Right lobe of liver (tissue), 6 donors: ENCODE measurements at regions not wholly inside any gene's neighbourhood (a gene's known extent, or its start where the extent isn't known, plus 50 kb on each side); places are given as distances from the start of the nearest gene placed in this dataset.
A peak's percentile ranks its signal among the peaks of the same experiment; 100 is the strongest.

Source experiments
- ATAC-seq, 4 donors: fragments of 200-7000 bp; cut with Tn5 transposase; one replicate each; pipeline ENCODE4 v1.9.1; 2020; ENCODE audit warnings: mild to moderate bottlenecking in 4 of 4, moderate library complexity in 4 of 4
- DNase-seq, 3 donors: peaks; one replicate each; pipeline ENCODE4 v3.0.0-alpha.2; 2020
- H3K27ac ChIP-seq, 3 donors: fragments of 200-600 bp; one replicate each; pipeline ENCODE4 v1.8.0; 2022
- H3K27me3 ChIP-seq, 2 donors: fragments of 200-600 bp; one replicate each; pipeline ENCODE4 v1.8.0; 2022
- H3K36me3 ChIP-seq, 4 donors: fragments of 200-600 bp; sonication (generic) in 1 of 4; one replicate each; pipeline versions ENCODE4 v1.5.1 to v1.8.0; 2017 to 2022; ENCODE audit warnings: control low read depth in 1 of 4
- H3K4me1 ChIP-seq, 4 donors: fragments of 200-600 bp; sonication (generic) in 1 of 4; one replicate each; pipeline versions ENCODE4 v1.5.1 to v1.8.0; 2017 to 2022; ENCODE audit warnings: control low read depth in 1 of 4
- H3K4me3 ChIP-seq, 3 donors: fragments of 200-600 bp; one replicate each; pipeline ENCODE4 v1.8.0; 2022
- H3K9me3 ChIP-seq, 4 donors: fragments of 200-600 bp; sonication (generic) in 1 of 4; one replicate each; pipeline versions ENCODE4 v1.5.1 to v1.8.0; 2017 to 2022; ENCODE audit warnings: control low read depth in 1 of 4
- POLR2A ChIP-seq: fragments of 450-650 bp; IDR thresholded peaks from one replicate; pipeline ENCODE4 v1.6.1; 2017; ENCODE audit warnings: antibody characterized with exemption, mild to moderate bottlenecking
- WGBS: methylation state at CpG from one replicate; pipeline ENCODE4 v1.1.6; 2018; ENCODE audit warnings: low coverage, low lambda C conversion rate; ENCODE audit not compliant: insufficient coverage; ENCODE audit errors: missing lambda C conversion rate; 5-methylcytosine and 5-hydroxymethylcytosine counted together
- intact Hi-C, 2 donors: fragments of 100-400 bp; cut with DNase I; formaldehyde crosslinking; loops; one replicate each; pipeline versions ENCODE4 v1.11.2 to v1.14.1; 2022
- TF ChIP-seq, protein P1 (sequence below), 4 donors: fragments of 200-600 bp in 3 of 4; fragments of 450-650 bp in 1 of 4; IDR thresholded peaks; one replicate each; pipeline versions ENCODE4 v1.5.1 to v1.8.0; 2016 to 2022; ENCODE audit warnings: antibody characterized with exemption in 4 of 4, mild to moderate bottlenecking in 2 of 4
- donor health status: DM: no; HTN: yes; CAD: no.
- donor health status: DM: no; HTN: no; CAD: no.
- donor health status: DM: no; HTN: no; CAD: no.
- donor health status: DM: no; HTN: yes; CAD: no.
- donor health status: DM: no; HTN: yes; CAD: no.

DNA sequence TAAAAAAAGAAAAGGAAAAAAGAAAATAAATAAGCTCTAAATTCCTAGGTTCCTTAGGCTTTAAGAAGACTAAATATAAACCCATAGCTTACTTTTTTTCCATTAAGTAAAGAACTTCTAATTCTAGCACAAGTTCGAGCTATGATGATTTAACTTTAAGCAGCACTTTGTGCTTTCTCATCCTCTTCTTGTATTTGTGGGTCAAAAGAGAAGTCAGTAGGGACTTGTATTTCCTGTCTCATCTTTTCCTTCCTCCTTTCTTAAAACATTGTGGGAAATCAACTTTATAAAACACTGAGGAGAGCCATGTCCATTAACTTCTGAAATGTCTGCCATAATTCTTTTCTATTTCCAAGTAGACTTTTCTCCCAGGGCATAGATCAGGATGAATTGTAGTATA is 637.7 kb upstream of the CITED2 start:
- H3K36me3 ChIP-seq: no peaks in the 10 kb centered on the region
- WGBS: 59% methylated on average over 1 of the region's 1 CpG
- peaks cover 0 to 30% (median 9%) of the 10 kb centered on the region in 4 donors for H3K4me1 ChIP-seq
- H3K27me3 ChIP-seq: no peaks in the 10 kb centered on the region
- peak overlapping the region in 1 of 3 donors; percentile 11 for H3K27ac ChIP-seq
- no peak for DNase-seq
- H3K4me3 ChIP-seq: no peak overlapping the region
- ATAC-seq: no peak
- intact Hi-C loops: no loop called here
- TF ChIP-seq, protein P1, sequence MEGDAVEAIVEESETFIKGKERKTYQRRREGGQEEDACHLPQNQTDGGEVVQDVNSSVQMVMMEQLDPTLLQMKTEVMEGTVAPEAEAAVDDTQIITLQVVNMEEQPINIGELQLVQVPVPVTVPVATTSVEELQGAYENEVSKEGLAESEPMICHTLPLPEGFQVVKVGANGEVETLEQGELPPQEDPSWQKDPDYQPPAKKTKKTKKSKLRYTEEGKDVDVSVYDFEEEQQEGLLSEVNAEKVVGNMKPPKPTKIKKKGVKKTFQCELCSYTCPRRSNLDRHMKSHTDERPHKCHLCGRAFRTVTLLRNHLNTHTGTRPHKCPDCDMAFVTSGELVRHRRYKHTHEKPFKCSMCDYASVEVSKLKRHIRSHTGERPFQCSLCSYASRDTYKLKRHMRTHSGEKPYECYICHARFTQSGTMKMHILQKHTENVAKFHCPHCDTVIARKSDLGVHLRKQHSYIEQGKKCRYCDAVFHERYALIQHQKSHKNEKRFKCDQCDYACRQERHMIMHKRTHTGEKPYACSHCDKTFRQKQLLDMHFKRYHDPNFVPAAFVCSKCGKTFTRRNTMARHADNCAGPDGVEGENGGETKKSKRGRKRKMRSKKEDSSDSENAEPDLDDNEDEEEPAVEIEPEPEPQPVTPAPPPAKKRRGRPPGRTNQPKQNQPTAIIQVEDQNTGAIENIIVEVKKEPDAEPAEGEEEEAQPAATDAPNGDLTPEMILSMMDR (IDR thresholded peaks at IDR 0.05): no peak
- TF ChIP-seq POLR2A: no peak
- H3K9me3 ChIP-seq: no peaks in the 10 kb centered on the region

DNA sequence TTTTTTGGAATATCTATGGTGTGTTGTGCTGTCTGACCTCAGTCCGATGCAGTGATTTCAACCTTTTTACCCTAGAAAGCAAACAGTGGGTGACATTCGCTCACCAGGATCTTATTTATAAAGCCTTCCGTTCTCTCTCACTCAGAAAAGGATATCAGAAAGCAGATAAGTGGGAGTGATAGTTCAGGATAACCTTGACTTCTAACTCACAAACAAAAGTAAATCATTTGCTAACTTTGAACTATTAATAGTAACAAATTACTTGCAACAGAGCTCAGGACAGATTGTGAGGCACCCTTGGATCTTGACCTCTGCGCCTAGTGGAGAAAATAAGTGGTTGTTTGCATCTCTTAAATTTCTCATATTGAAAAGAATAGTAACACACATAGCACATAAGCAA is 637.1 kb upstream of the CITED2 start:
- H3K4me1 ChIP-seq: peaks cover 0 to 30% (median 9%) of the 10 kb centered on the region in 4 donors
- ATAC-seq (peak; percentile 86 to 89 (median 89)), DNase-seq (no peak)
- no peak for TF ChIP-seq POLR2A
- TF ChIP-seq, protein P1 (IDR thresholded peaks at IDR 0.05): peak; percentile 8 to 45 (median 30)
- no peaks in the 10 kb centered on the region for H3K27me3 ChIP-seq
- H3K36me3 ChIP-seq: no peaks in the 10 kb centered on the region
- H3K9me3 ChIP-seq: no peaks in the 10 kb centered on the region
- H3K27ac ChIP-seq: peak overlapping the region in 2 of 3 donors; percentile 34 to 81
- no peak overlapping the region for H3K4me3 ChIP-seq
- intact Hi-C loops: no loop called here
- WGBS: 33% methylated on average over 4 of the region's 4 CpGs

DNA sequence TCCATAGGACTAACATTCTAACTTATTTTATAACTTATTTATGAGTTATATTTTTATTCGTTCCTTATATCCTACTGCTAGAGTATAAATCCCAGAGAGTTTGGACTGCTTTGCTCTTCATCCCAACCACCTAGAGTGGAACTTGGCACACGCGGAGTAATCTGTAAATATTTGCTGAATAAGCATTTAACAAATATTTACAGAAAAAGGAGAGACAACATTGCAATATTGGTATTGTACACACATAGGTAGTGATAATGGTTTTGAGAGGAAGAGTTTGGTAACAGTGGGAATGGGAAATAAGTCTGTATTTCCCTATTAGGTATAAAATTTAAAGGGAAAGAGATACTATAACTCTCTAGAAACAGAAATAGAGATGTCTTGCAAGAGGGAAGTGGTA is 634.8 kb upstream of the CITED2 start:
- 27% methylated on average over 3 of the region's 3 CpGs for WGBS
- intact Hi-C loops: no loop called here
- no peaks in the 10 kb centered on the region for H3K27me3 ChIP-seq

DNA sequence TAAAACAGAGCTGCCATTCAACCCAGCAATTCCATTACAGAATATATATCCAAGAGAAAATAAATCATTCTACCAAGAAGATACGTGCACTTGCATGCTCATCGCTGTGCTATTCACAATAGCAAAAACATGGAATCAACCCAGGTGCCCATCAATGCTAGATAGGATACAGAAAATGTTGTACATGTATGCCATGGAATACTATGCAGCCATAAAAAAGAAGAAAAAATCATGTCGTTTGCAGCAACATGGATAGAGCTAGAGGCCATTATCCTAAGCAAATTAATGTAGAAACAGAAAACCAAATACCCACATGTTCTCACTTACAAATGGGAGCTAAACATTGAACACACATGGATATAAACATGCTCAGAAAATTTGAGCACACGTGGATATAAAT is 633.1 kb upstream of the CITED2 start:
- no peak for DNase-seq
- Histone ChIP-seq H3K36me3 (no peaks in the 10 kb centered on the region), H3K4me1 (peaks cover 0 to 28% (median 9%) of the 10 kb centered on the region in 4 donors), H3K27ac (no peak overlapping the region), H3K9me3 (no peaks in the 10 kb centered on the region), H3K4me3 (no peak overlapping the region), H3K27me3 (no peaks in the 10 kb centered on the region)
- 87% methylated on average over 4 of the region's 4 CpGs for WGBS
- no peak for TF ChIP-seq POLR2A
- TF ChIP-seq, protein P1 (IDR thresholded peaks at IDR 0.05): no peak
- ATAC-seq: no peak
- intact Hi-C loops: no loop called here

More for the DNA sequence above, 634.8 kb upstream of the CITED2 start:
- TF ChIP-seq POLR2A: no peak
- TF ChIP-seq, protein P1 (IDR thresholded peaks at IDR 0.05): no peak
- H3K27ac ChIP-seq: peak overlapping the region in 1 of 3 donors; percentile 26
- H3K4me3 ChIP-seq: no peak overlapping the region
- H3K4me1 ChIP-seq: peaks cover 0 to 30% (median 9%) of the 10 kb centered on the region in 4 donors
- peak in 2 of 3 donors; percentile 52 to 56 for DNase-seq
- peak; percentile 70 to 86 (median 72) for ATAC-seq
- no peaks in the 10 kb centered on the region for H3K9me3 ChIP-seq
- no peaks in the 10 kb centered on the region for H3K36me3 ChIP-seq

DNA sequence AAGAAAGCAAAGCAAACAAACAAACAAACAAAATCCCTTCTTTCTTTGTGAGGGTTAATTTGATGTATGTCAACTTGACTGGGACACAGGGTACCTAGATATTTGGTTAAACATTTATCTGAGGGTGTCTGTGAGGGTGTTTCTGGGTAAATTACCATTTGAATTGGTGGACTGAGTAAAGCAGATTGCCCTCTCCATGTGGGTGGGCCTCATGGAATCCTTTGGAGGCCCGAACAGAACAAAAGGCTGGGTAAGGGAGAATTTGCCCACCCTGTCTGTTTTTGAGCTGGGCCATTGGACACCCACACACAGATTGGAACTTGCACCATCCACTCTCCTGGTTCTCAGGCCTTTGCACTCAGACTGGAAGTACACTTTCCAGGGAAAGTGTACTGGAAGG is 628.8 kb upstream of the CITED2 start:
- ATAC-seq (peak in 1 of 4 donors; percentile 22), DNase-seq (no peak)
- WGBS: 71% methylated on average over 1 of the region's 1 CpG
- Histone ChIP-seq H3K27ac (no peak overlapping the region), H3K9me3 (no peaks in the 10 kb centered on the region), H3K4me3 (no peak overlapping the region), H3K27me3 (no peaks in the 10 kb centered on the region), H3K36me3 (no peaks in the 10 kb centered on the region), H3K4me1 (peaks cover 0 to 8% (median 2%) of the 10 kb centered on the region in 4 donors)
- intact Hi-C loops: no loop called here
- TF ChIP-seq, protein P1 (IDR thresholded peaks at IDR 0.05): no peak
